Hepatic stellate cell (primary cell): ENCODE measurements at regions not wholly inside any gene's neighbourhood (a gene's known extent, or its start where the extent isn't known, plus 50 kb on each side); places are given as distances from the start of the nearest gene placed in this dataset.

ENCODE experiments used
- DNase-seq: peaks from one replicate; pipeline ENCODE4 v3.0.0; 2011; ENCODE audit warnings: low spot score

GRCh38 chr18:24530630-24531111, 70.2 kb downstream of the HRH4 start:
- DNase-seq, result peak; percentile 11

GRCh38 chr18:24534271-24534670, 73.8 kb downstream of the HRH4 start:
- DNase-seq, result no peak

- no peak for DNase-seq
Observed at GRCh38 chr18:24534737-24535136, 74.3 kb downstream of the HRH4 start.

GRCh38 chr18:24535527-24536295, 75.3 kb downstream of the HRH4 start:
- no peak for DNase-seq

- no peak for DNase-seq
Observed at GRCh38 chr18:24536326-24536725, 75.9 kb downstream of the HRH4 start.

GRCh38 chr18:24536834-24537233, 76.4 kb downstream of the HRH4 start:
- no peak for DNase-seq

- no peak for DNase-seq
Observed at GRCh38 chr18:24538414-24539264, 78.2 kb downstream of the HRH4 start.

- DNase-seq, result no peak
Observed at GRCh38 chr18:24539866-24540617, 79.6 kb downstream of the HRH4 start.

- DNase-seq, result no peak
Observed at GRCh38 chr18:24540896-24541295, 80.5 kb downstream of the HRH4 start.

GRCh38 chr18:24543086-24543794, 82.8 kb downstream of the HRH4 start:
- no peak for DNase-seq

GRCh38 chr18:24543795-24544498, 83.5 kb downstream of the HRH4 start:
- DNase-seq, result no peak

GRCh38 chr18:24544949-24545348, 84.5 kb downstream of the HRH4 start:
- DNase-seq, result no peak

GRCh38 chr18:24545651-24546050, 85.2 kb downstream of the HRH4 start:
- DNase-seq, result no peak

- DNase-seq, result no peak
Observed at GRCh38 chr18:24546307-24546706, 85.9 kb downstream of the HRH4 start.

GRCh38 chr18:24548583-24548982, 88.1 kb downstream of the HRH4 start:
- no peak for DNase-seq

- DNase-seq, result no peak
Observed at GRCh38 chr18:24552218-24552617, 91.8 kb downstream of the HRH4 start.

- no peak for DNase-seq
Observed at GRCh38 chr18:24553571-24554285, 93.3 kb downstream of the HRH4 start.

GRCh38 chr18:24558403-24558802, 98.0 kb downstream of the HRH4 start:
- DNase-seq, result no peak

GRCh38 chr18:24559526-24559925, 99.1 kb downstream of the HRH4 start:
- DNase-seq, result no peak

GRCh38 chr18:24560511-24560981, 100.1 kb downstream of the HRH4 start:
- DNase-seq, result no peak
